ENCODE measurements at regions not wholly inside any gene's neighbourhood (a gene's known extent, or its start where the extent isn't known, plus 50 kb on each side); places are given as distances from the start of the nearest gene placed in this dataset.

DNA sequence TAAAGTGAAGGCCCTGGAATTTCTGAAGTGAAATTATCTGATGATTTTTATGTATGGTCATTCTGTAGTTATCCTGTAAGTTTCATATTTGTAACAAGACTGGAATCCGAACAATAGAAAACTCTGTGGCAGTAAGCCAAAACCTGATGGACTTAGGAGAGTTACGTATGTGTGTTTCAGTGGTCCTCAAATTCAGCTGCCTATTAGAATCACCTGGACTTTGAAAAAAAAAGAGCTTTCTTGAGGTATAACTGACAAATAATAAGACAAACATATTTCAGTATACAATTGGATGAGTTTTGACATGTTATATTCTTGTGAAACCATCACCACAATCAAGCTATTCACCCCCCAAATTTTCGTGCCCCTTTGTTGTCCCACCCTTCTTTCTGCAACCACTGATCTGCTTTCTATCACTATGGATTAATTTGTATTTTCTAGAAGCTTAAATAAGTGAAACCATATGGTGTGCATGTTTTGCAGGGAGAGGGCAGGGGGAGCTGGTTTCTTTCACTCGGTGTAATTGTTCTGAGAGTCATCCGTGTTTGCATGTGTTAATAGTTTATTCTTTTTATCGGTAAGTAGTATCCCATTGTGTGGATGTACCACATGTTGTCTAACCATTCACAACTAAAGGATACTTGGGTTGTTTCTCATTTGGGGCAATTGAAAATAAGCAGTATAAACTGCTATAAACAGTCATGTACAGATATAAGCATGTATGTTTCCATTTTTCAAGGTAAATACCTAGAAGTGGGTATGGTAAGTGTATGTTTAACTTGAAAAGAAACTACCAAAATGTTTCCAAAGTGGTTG lies 50.2 kb upstream of the EML4 start:
- DNase-seq (ENCODE audit: extremely low spot score, unreplicated experiment) = no peak
- Mint-ChIP-seq H3K4me1 (ENCODE audit: unreplicated experiment) (peaks cover 36% of the 10 kb centered on the region), H3K4me3 (ENCODE audit: unreplicated experiment) (no peak overlapping the region), H3K27ac (ENCODE audit: unreplicated experiment) (peak overlapping the region; percentile 82), H3K27me3 (ENCODE audit: unreplicated experiment) (no peaks in the 10 kb centered on the region), H3K9me3 (ENCODE audit: unreplicated experiment) (no peaks in the 10 kb centered on the region), H3K36me3 (ENCODE audit: unreplicated experiment) (no peaks in the 10 kb centered on the region)
- TF ChIP-seq, protein P1, sequence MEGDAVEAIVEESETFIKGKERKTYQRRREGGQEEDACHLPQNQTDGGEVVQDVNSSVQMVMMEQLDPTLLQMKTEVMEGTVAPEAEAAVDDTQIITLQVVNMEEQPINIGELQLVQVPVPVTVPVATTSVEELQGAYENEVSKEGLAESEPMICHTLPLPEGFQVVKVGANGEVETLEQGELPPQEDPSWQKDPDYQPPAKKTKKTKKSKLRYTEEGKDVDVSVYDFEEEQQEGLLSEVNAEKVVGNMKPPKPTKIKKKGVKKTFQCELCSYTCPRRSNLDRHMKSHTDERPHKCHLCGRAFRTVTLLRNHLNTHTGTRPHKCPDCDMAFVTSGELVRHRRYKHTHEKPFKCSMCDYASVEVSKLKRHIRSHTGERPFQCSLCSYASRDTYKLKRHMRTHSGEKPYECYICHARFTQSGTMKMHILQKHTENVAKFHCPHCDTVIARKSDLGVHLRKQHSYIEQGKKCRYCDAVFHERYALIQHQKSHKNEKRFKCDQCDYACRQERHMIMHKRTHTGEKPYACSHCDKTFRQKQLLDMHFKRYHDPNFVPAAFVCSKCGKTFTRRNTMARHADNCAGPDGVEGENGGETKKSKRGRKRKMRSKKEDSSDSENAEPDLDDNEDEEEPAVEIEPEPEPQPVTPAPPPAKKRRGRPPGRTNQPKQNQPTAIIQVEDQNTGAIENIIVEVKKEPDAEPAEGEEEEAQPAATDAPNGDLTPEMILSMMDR (IDR thresholded peaks at IDR 0.05) = no peak
